GM21528 (cell line): ENCODE measurements at regions not wholly inside any gene's neighbourhood (a gene's known extent, or its start where the extent isn't known, plus 50 kb on each side); places are given as distances from the start of the nearest gene placed in this dataset.

Experiments
- ATAC-seq: cut with Tn5 transposase; IDR thresholded peaks from one replicate; pipeline ENCODE4 v1.9.1; 2021; ENCODE audit warnings: mild to moderate bottlenecking, moderate library complexity; ENCODE audit not compliant: unreplicated experiment, low FRiP score

DNA sequence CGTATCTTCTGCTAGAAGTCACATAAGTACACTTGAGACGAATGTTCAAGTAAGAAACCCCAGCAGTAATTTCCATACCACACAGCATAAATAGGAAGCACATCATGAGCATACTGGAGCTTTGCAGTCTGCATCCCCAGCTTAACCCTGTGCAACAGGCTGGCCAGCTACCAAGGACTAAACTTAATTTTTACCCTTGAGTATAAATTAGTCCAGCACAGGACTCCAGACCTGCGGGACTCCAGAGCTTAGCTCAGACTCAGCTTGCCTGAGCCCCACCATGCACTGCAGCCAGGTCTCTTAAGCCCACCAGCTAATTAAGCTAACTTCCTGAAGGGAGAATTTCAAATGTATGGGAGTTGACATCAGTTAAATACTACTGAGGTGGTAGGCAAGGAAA lies 491.0 kb downstream of the ARHGEF28 start:
- no peak for ATAC-seq

DNA sequence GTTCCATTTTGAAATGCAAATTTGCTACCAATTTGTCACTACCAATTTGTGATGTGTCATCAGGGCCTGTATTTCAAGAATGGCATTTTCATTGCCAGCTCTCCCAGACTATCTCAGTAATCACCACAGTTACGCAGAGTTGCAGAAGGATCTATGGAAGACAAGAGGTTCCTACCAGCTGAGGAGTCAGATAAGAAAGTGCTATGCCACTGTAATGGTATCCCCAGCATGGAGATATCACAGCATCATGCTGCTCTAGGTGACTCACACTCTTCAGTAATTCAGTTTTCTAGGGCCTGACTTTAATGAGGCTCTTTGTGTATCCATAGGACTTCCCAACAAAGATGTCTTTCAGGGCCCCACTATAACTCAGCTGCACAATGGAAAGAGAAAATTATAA lies 490.3 kb downstream of the ARHGEF28 start:
- ATAC-seq, result no peak

DNA sequence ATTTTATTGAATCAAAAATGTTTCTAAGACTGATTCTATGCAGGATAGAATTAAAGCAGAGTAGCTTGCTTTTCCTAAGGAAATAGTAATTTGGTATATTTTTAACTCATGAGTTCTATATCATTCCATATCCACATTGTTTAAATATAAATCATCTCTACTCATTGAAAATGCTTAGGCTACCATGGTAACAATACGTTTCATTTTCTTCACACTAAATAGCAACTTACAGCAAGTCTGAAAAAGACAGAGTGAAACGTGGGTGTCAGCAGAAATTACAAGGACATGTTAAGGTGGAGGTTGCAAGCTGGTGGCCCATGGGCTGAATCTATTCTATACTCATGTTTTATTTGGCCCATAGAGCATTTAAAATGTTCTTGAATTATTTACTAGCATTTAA lies 487.9 kb downstream of the ARHGEF28 start:
- ATAC-seq, result no peak

DNA sequence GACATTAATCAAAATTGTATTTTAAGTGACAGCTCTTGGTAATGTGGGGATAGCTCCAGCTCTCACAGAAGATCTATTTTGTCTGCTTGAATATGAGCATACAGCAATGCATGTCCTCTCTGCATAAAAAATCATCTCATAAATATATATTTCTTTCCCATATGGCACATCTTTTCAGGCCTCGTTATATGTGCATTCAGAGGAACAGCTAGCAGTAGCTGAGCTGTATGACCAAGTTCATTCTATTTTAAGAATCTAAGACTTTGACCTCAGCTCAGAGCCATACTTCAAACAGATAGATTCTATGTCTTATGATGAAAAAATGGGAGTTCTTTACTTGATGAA lies 487.2 kb downstream of the ARHGEF28 start:
- ATAC-seq, result no peak

DNA sequence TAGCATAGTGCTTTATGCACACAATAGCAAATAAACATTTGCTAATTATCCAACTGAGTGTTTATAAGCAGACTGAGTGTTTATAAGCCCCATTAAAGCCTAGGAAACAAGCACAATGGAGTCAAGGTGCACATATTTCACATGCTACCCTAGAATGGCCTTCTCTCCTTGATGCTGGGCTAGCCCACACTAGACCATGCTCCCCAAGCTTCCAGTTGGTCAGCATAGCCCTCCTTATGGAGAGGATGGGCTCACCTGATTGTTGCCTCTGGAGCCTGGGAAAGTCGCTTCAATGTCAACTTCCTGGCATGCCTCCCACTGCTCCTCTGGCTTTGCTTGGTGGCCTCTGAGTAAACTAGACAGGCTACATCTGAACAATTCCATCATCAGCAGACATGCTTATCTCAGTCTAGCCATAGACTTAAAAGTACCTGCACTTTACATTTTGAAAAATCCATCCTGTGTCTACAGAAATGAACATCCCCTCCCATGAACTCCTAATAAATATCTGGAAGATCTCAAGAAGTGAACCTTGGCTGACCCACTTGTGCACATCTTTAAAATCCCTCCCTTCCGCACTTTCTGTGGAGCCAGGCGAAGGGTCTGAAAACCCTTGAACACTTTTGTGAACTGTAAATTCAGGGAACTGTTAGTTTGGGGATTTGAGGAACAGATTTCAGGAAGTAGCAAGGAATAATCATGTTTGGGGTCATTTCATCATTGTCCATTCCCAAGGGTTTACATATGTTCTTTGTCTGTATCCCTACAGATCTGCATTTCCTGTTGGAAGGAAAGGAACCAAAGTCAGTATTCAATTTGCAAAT lies 486.6 kb downstream of the ARHGEF28 start:
- no peak for ATAC-seq

DNA sequence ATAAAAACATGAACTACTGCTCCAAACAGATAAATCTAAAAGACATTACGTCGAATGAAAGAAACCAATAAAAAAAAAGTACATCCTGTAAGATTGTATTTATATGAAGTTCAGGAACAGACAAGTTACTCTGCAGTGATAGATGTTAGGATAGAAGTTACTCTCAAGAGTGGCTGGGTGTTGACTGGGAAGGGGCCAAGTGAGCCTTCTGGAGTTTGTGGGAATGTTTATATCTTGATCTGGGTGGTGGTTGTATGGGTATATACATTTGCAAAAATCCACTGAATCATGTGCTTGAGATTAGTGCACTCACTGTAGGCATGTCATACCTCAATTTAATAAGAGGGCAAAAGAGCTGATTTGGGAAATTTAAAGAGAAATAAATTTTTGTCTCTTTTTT lies 485.8 kb downstream of the ARHGEF28 start:
- no peak for ATAC-seq

DNA sequence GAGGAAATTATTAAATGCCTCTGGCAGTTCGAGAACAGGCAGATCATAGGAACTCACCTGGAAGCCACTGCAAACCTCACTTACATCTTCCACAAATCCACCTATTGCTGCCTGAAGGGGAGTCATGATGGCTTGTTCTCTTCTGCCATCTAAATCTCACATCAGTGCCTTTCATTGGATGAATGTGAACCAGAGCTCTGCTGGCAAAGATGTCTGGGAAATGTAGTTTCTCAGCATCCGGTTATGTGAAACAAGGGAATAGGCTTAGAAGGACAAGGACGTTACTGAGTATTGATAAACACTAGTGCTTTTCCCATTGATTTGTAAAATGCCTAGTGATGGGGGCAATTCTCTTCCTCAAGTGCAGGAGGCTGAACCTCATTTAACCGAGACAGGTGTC lies 483.3 kb downstream of the ARHGEF28 start:
- ATAC-seq, result no peak

DNA sequence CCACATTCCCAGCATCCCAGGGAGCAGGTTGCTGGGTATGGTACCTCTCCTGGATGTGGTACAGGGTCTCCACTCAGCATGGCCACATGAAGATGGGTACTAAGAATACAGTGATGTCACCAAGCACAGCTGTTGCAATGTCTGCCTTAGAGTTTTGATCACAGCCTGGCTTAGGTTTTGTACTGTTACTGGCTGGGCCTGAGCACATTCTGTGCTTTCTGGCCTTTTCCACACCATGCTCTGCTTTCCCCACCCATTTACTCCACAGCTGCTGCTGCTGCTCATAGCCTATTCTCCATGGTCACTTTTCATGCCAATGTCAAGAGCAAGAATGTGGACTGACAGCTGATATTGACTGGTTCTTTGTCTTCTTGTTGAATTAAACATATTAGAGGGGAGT lies 481.9 kb downstream of the ARHGEF28 start:
- ATAC-seq, result no peak

DNA sequence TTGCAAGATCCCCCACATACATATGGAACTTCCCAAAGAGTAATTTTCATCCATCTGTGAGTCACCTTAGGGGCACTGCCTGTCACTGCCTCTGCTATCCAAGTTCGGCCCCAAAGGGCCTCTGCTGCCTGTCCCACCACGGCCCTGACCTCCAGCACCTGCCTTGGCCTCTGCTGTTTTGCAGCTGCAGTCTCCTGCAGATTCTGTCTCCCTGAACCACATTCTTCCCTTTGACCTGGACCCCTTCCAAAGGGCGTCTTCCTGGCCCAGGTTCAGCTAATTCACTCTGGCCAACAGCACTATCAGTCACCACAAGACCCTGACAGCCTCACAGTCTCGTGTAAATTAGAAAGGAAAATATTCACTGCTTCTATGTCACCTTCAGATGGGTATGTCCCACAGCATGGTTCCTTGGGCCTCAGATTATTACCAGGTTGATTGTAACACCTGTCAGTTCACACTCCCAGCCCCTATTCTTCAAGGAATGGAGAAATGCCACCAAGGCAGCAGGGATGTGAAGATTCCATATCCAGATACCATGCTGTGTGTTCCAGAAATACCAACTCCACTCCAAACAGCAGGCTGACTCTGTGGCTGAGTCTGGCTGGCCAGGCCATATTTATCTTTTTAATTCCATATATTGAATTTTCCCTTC lies 479.3 kb downstream of the ARHGEF28 start:
- no peak for ATAC-seq

DNA sequence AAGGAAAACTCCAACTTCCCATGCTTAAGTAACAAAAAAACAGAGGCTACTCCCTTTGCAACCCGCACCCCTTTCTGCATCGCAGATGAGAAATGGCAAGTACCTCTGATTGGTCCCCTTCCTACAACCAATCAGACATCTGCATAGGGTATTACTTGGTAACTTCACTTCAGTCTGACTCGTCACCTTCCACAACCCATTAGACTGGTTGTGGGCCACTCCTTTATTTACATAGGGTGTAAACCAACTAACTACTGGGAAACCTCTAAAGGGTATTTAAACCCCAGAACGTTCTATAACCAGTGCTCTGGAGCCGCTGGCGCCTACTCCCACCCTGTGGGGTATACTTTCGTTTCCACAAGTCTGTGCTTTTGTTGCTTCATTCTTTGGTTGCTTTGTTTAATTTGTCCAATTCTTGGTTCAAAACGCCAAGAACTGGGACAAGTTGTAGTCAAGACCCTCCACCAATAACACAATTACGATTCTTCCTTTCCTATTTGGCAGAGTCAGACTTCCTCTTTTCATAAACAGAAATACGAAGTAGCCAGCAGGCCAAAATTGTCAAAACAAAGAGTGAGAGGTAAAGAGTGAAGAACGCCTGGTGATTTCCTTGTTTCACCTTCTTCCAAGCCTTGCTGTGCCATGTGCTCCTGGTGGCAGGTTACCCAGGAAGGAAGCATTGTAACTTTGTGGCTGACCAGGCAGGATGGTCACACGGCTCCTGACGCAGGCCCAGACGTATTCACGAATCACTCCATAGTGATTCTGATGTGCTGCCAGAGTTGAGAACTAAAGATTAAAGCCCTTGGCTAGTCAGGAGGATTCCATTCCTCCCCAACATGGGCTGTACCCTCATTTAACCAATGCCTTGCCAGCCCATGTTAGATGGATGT lies 477.4 kb downstream of the ARHGEF28 start:
- no peak for ATAC-seq

DNA sequence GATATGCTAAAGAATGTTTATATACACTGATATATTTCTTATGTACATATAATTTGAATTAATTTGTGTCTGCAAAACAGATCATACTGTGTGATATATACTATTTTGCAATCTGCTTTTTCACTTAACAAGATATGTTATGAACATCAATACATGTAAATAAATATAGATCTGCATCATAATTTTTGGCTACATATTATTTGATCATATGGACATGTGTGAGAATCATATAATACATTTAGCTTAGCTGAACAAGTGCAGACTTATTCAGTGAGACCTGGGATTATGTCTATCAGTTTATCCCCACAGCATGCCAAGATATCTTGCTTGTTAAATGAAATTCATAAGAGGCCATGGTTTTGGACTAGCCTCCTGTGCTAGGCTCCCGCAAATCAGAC lies 474.3 kb downstream of the ARHGEF28 start:
- ATAC-seq, result no peak

DNA sequence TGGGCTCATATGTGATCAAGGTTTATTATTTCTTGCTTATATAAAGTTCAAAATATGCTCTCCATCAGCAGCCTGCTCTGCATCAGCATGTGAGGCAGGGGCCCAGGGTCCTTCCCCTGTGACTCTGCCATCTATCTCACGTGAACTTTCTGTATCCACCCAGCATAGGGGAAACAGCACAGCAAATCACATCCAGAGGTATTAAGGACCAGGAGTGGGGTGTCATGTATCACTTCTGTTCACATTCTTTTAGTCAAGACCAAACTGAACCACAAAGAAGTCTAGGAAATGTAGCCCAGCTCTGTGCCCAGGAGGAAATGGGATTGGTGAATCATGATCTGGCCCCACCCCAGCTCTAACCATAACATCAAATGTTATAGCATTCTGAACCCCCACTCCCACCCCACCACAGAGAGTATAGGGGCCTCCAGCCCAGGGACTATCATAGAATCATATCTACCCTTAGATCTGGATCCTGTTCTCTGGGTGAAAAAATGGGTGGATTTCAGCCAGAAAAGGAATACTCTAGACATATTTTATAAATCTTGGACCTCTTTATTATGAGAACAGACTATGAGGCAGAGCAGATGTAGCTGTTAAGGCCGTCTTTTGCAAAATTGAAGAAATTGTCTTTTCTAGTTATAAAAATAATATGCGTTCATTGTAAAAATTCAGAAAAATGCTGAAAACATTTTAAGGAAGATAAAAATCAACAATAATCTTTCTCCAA lies 473.7 kb downstream of the ARHGEF28 start:
- no peak for ATAC-seq

DNA sequence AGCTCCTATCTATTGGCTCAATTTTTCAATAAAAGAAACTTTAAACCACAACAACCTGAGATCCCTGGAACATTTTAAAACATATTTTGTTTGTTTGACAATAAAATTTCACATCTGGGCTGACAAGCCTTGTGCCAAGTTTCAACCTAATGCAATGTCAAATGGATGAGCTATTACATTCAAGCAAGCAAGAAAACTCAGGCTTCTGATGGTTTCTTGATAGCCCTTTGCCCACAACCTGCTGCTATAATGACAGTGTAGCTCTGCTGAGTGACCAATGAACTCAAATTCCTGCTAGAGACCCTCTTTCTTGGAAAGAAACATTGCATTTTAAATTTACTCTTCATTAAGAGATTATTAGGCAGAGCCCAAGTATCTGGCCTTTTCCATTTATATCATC lies 472.9 kb downstream of the ARHGEF28 start:
- ATAC-seq, result no peak

DNA sequence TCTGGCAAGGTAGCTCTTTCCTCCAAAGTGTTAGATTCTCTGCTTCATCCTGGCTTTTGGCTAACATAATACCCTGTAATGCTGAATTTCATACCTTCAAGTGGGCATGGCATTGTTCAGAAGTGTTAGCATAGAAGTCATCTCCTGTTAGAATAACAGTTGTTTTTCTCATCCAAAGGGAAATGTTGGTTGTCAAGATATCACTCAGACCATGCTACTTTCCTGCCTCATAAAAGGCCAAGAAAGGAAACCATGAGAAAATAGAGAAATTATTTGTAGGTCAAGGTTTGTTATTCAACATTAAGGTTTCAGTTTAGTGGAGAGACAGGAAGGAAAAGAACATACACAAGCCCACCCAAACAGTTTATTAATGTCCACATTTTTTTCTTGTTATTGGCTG lies 472.5 kb downstream of the ARHGEF28 start:
- ATAC-seq, result no peak

DNA sequence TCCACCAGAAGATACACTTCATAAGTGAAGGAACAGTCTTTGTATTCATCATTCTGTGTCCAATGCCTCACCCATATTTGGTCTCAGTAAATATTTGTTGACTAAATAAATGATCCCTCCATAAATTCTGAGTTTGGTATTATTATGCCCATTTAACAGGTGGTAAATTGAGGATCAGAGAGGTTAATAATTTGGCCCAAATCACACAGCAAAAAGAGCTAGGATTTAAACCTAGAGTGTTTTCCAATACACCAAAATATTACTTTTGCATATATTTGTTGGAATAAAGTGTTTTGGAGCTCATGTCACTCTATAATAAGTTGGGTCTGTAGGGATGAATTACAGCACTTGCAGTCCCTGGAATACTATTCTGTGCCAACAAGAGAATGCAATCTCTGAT lies 470.3 kb downstream of the ARHGEF28 start:
- ATAC-seq, result no peak

DNA sequence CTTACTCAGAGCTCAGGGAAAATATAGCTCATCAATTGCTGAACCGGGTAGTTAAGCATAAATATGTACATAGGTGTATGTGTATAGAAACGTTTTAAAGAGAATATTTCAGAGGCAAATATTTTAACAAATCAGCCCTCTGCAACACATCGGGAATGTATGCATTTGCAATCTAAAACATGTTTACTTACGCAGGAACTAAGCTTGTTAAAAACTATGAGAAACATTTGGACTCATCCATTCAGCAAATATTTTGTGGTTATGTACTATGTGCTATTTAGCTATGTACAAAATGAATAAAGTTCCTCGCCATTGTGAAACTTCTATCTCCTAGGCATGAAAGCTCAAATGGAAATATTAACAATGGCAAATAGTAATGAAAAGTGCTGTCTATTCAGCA lies 469.9 kb downstream of the ARHGEF28 start:
- no peak for ATAC-seq

DNA sequence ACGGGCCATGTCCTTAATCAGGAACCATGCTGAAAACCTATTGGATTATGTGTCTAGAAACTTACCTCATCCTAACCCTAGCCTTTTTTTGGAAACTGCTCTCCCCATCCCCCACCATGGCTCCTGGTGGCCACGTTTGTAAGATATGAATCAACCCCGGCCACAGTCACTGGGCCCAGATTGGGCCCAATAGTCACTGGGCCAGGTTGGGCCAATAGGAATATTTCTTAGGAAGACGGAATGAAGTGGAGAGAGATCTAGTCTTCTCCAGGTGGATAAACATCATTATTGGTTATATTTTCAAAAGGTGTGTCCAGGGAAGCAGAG lies 468.7 kb downstream of the ARHGEF28 start:
- no peak for ATAC-seq

DNA sequence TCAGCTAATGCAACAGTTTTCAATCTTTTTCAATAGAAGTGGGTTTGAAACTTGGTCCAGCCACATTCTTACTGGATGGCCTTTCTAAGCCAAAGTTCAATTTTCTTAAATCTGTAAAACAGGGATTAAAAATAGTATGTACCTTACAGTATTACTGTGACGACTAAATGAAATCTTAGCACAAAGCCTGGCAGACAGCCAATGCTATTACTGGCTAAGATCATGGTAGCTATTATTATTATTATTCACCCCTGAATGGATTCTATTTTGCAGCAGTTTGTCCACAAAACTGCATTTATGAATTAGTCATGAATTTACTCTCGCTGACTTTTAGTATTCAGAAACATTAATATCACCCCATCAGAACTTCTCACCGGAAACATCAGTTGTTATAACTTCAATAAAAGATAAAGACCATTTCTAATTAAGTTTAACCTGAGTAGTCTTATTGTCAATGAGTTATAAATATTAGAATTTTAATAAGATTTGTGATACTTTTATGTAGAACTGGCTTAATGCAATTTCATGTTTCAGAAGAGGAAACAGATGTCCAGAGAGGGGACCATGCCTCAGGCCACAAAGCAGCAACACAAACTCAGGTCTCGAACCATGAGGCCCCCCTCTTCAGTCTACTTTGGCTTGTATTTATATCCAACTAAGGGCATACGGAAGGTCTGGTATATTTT lies 468.2 kb downstream of the ARHGEF28 start:
- no peak for ATAC-seq

DNA sequence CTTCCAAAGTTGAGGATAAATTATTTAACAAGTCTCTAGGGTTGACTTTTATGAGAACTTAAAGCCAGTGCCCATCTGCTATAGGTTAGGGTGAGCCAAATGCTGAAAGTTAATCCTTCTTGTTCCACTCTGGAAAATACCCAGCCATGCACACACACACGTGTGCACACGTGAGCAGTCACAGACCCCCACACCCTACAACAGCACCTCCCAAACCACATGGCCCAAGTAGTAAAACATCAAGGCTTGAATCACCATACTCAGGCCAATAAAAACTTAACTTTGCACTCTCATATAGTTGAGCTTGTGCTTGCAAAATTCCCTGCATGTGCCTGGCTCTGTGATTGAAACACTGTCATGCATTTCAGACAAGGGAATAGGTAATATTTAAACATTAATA lies 467.6 kb downstream of the ARHGEF28 start:
- no peak for ATAC-seq

DNA sequence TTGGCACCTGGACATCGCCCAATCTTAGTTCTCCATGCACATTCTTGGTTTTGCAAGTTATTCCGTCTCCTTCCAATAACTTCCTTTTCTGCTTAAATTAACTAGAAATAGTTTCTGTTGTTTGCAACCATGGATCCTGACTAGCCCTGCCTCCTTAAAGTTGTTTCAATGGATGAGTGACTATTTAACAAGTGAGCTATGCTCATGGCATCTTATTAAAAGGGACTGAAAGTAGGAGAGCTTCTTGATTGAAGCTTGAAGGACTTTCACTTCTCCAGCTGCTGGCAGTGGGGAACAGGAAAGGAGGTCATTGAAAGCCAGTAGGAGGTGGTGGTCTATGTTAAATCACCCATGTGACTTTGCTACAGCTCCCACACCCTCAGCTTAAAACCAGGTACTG lies 466.8 kb downstream of the ARHGEF28 start:
- ATAC-seq, result no peak
